Caco-2 (cell line): ENCODE measurements at regions not wholly inside any gene's neighbourhood (a gene's known extent, or its start where the extent isn't known, plus 50 kb on each side); places are given as distances from the start of the nearest gene placed in this dataset.
"Not testable (repeated sequence)": the region's sequence is repeated elsewhere in the genome, so short reads cannot be mapped to it uniquely, and the experiment has no call there.

ENCODE experiments used
- BruUV-seq: library from RNA; stranded (reverse); fragments of 400-500 nt; replicated peaks from 2 replicates; lab custom pipeline; 2021; lab: Mats Ljungman, UMichigan
- CTCF ChIA-PET: fragments of 300-600 bp; sonication (Branson Sonifier 250); formaldehyde crosslinking; loops from one replicate; lab custom pipeline; 2022; ENCODE audit warnings: antibody characterized with exemption; lab: Charles Lee
- POLR2A ChIA-PET: fragments of 300-600 bp; sonication (Branson Sonifier 250); formaldehyde crosslinking; loops from one replicate; lab custom pipeline; 2022; ENCODE audit warnings: antibody characterized with exemption; lab: Charles Lee
- DNase-seq, 2 experiments: peaks; one replicate each; pipeline versions ENCODE4 v3.0.0 to v3.0.0-alpha.2; 2020 to 2022
- H3K27me3 ChIP-seq: replicated peaks from 2 replicates; pipeline ENCODE4 v1.6.0; 2011; ENCODE audit warnings: low read length; ENCODE audit not compliant: control insufficient read depth, insufficient read depth
- H3K36me3 ChIP-seq: 2 replicates; pipeline ENCODE4 v1.5.1; 2011; ENCODE audit warnings: low read length; ENCODE audit not compliant: control insufficient read depth, insufficient read depth
- H3K4me1 ChIP-seq: fragments of 250-450 bp; sonication (Bioruptor Pico); 2 replicates; pipeline ENCODE4 v1.5.1; 2020; ENCODE audit warnings: mild to moderate bottlenecking
- H3K4me3 ChIP-seq: 2 replicates; pipeline ENCODE4 v1.5.1; 2011; ENCODE audit warnings: low read depth, mild to moderate bottlenecking, control low read depth, low read length
- H3K9me3 ChIP-seq: fragments of 250-450 bp; sonication (Bioruptor Pico); 2 replicates; pipeline ENCODE4 v1.5.1; 2020; ENCODE audit warnings: mild to moderate bottlenecking, moderate library complexity
- H3K27ac Mint-ChIP-seq: one replicate; pipeline ENCODE4 v1.8.0; 2022; ENCODE audit warnings: mixed read lengths; ENCODE audit not compliant: unreplicated experiment
- H3K27me3 Mint-ChIP-seq: one replicate; pipeline ENCODE4 v1.8.0; 2022; ENCODE audit warnings: mixed read lengths; ENCODE audit not compliant: insufficient read depth, unreplicated experiment
- H3K36me3 Mint-ChIP-seq: one replicate; pipeline ENCODE4 v1.8.0; 2022; ENCODE audit warnings: mild to moderate bottlenecking, mixed read lengths; ENCODE audit not compliant: insufficient read depth, unreplicated experiment
- H3K4me1 Mint-ChIP-seq: one replicate; pipeline ENCODE4 v1.8.0; 2022; ENCODE audit warnings: low read depth, mixed read lengths; ENCODE audit not compliant: unreplicated experiment
- H3K4me3 Mint-ChIP-seq: one replicate; pipeline ENCODE4 v1.8.0; 2022; ENCODE audit warnings: mild to moderate bottlenecking, moderate library complexity, mixed read lengths; ENCODE audit not compliant: unreplicated experiment
- H3K9me3 Mint-ChIP-seq: one replicate; pipeline ENCODE4 v1.8.0; 2022; ENCODE audit warnings: mixed read lengths; ENCODE audit not compliant: unreplicated experiment
- intact Hi-C: fragments of 100-400 bp; cut with micrococcal nuclease; formaldehyde crosslinking; loops from one replicate; pipeline ENCODE4 v1.10.0; 2022; ENCODE audit not compliant: unreplicated experiment
- TF ChIP-seq, protein P1 (sequence below), 2 experiments: fragments of 200-600 bp in 1 of 2; IDR thresholded peaks; 1 replicate in 1 of 2; 2 replicates in 1 of 2; pipeline versions ENCODE4 v1.5.1 to v1.8.0; 2011 to 2022; ENCODE audit warnings: antibody characterized with exemption in 1 of 2, control low read depth in 1 of 2, inconsistent platforms in 1 of 2, low read depth in 1 of 2, low read length in 1 of 2, mild to moderate bottlenecking in 1 of 2, moderate library complexity in 1 of 2; ENCODE audit not compliant: insufficient read depth in 1 of 2, severe bottlenecking in 1 of 2, unreplicated experiment in 1 of 2

DNA sequence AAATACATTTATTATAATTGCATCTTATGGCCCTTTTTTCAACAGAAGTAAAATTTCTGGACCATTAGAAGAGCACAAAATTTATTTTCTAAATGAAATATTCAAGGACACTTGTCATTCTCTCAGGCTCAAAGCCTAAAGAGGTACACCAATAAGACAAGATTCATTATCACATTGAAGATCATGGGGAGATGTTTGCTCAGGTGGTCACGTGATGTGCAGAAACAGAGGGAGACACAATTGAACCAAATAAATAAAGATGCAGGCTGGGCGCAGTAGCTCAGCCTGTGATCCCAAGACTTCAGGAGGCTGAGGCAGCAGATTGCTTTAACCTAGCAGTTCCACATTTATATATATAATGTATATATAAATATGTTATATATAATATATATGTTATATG, 53.2 kb upstream of the TMEM254 start:
- Mint-ChIP-seq H3K4me1 (no peaks in the 10 kb centered on the region), H3K9me3 (no peaks in the 10 kb centered on the region), H3K4me3 (no peak overlapping the region), H3K27ac (no peak overlapping the region), H3K36me3 (no peaks in the 10 kb centered on the region), H3K27me3 (no peaks in the 10 kb centered on the region)
- H3K9me3 ChIP-seq: no peaks in the 10 kb centered on the region
- BruUV-seq: no TSS peak
- no peak overlapping the region for H3K4me3 ChIP-seq
- H3K27me3 ChIP-seq: no peaks in the 10 kb centered on the region
- DNase-seq: no peak
- H3K4me1 ChIP-seq: peaks cover 7% of the 10 kb centered on the region
- intact Hi-C loops: loop anchor here (10.0 kb wide), 1 partner anchor 90 kb away; no protein-coding TSS in a partner anchor
- H3K36me3 ChIP-seq: no peaks in the 10 kb centered on the region
- ChIA-PET CTCF (no interaction called here), POLR2A (no interaction called here)
- TF ChIP-seq, protein P1, sequence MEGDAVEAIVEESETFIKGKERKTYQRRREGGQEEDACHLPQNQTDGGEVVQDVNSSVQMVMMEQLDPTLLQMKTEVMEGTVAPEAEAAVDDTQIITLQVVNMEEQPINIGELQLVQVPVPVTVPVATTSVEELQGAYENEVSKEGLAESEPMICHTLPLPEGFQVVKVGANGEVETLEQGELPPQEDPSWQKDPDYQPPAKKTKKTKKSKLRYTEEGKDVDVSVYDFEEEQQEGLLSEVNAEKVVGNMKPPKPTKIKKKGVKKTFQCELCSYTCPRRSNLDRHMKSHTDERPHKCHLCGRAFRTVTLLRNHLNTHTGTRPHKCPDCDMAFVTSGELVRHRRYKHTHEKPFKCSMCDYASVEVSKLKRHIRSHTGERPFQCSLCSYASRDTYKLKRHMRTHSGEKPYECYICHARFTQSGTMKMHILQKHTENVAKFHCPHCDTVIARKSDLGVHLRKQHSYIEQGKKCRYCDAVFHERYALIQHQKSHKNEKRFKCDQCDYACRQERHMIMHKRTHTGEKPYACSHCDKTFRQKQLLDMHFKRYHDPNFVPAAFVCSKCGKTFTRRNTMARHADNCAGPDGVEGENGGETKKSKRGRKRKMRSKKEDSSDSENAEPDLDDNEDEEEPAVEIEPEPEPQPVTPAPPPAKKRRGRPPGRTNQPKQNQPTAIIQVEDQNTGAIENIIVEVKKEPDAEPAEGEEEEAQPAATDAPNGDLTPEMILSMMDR (IDR thresholded peaks at IDR 0.05; ENCODE audit: insufficient read depth in 1 of 2, low read depth in 1 of 2, low read length in 1 of 2, severe bottlenecking in 1 of 2, unreplicated experiment in 1 of 2): no peak

DNA sequence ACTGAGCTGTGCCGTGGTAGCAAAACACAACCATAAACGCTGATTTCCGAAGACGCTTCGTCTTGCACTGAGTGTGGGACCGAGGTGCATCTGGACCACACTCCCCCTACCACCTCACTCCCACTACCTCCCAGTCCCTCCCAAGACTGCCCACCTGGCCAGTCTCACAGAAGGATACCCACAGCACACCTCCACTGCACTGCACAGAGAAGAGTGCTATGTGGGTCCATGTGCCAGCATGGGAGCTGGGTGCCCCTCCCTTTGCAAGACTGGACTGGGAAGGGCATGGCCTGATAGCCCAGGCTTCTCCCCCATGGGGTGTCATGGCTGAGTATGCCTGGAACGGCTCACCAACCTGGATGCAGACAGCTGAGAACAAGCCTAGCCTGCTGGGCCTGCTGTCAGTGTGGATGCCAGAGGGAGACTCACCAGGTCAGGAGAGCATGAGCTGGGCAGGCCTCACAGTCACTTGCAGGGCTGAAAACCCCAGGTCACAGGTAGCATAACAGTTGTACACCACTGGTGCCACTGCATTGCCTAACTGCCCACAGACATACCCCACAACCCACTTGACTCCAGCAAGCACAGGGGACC, 56.0 kb upstream of the TMEM254 start:
- H3K36me3 ChIP-seq, CTCF ChIA-PET, H3K27me3 ChIP-seq, BruUV-seq, H3K4me3 Mint-ChIP-seq, H3K36me3 Mint-ChIP-seq, H3K27me3 Mint-ChIP-seq, H3K27ac Mint-ChIP-seq, DNase-seq, H3K9me3 ChIP-seq, H3K4me3 ChIP-seq, H3K9me3 Mint-ChIP-seq, H3K4me1 Mint-ChIP-seq, POLR2A ChIA-PET: not testable (repeated sequence)
- intact Hi-C loops: loop anchor here (10.0 kb wide), 1 partner anchor 88 kb away; no protein-coding TSS in a partner anchor
- H3K4me1 ChIP-seq: peaks cover 11% of the 10 kb centered on the region

DNA sequence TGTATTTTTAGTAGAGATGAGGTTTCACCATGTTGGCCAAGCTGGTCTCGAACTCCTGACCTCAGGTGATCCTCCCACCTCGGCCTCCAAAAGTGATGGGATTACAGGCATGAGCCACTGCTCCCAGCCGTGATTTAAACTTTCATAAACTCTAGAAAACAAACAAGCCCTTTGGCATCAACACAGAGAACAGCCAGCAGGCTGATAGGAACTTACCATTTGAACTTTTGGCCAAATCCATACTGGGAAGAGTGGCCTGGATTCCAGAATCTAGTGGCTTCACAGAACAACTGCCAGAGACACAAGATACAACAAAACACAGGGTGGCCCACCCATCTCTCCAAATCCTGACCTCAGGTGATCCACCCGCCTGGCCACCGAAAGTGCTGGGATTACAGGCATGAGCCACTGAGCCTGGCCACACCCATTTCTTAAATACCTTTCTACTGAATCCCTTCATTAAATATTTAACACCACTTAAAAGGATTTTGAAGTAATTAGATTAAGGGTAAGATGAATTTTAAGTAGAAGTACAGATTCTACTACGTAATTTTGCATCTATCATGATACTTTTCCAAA, 60.0 kb upstream of the TMEM254 start:
- POLR2A ChIA-PET, CTCF ChIA-PET, BruUV-seq, H3K4me3 Mint-ChIP-seq, H3K27me3 Mint-ChIP-seq, H3K4me3 ChIP-seq, intact Hi-C loops, H3K4me1 Mint-ChIP-seq, H3K9me3 ChIP-seq, H3K36me3 ChIP-seq, H3K27me3 ChIP-seq, H3K9me3 Mint-ChIP-seq, H3K36me3 Mint-ChIP-seq, DNase-seq: not testable (repeated sequence)
- H3K4me1 ChIP-seq: peaks cover 11% of the 10 kb centered on the region
- H3K27ac Mint-ChIP-seq: peak overlapping the region; percentile 53

DNA sequence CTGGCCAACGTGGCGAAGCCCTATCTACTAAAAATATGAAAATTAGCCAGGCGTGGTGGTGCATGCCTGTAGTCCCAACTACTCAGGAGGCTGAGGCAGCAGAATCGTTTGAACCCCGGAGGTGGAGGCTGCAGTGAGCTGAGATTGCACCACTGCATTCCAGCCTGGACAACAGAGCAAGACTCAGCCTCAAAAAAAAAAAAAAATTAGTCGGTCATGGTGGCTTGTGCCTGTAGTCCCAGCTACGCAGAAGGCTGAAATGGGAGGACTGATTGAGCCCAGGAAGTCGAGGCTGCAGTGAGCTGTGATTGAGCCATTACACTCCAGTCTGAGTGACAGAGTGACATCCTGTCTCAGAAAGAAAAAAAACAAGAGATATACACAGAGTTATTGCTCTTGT, 61.3 kb upstream of the TMEM254 start:
- H3K27me3 ChIP-seq, H3K4me1 Mint-ChIP-seq, H3K4me3 ChIP-seq, intact Hi-C loops, BruUV-seq, H3K9me3 Mint-ChIP-seq, POLR2A ChIA-PET, H3K27me3 Mint-ChIP-seq, H3K4me3 Mint-ChIP-seq, CTCF ChIA-PET, H3K36me3 Mint-ChIP-seq, H3K9me3 ChIP-seq, DNase-seq, H3K27ac Mint-ChIP-seq, H3K36me3 ChIP-seq: not testable (repeated sequence)
- peaks cover 11% of the 10 kb centered on the region for H3K4me1 ChIP-seq
